HFF-Myc (cell line): ENCODE measurements at regions not wholly inside any gene's neighbourhood (a gene's known extent, or its start where the extent isn't known, plus 50 kb on each side); places are given as distances from the start of the nearest gene placed in this dataset.
"Not testable (repeated sequence)": the region's sequence is repeated elsewhere in the genome, so short reads cannot be mapped to it uniquely, and the experiment has no call there.

Experiments used
- DNase-seq: peaks from one replicate; pipeline ENCODE4 v3.0.0-alpha.2; 2011; ENCODE audit warnings: low read depth; ENCODE audit errors: extremely low read depth
- H3K4me3 ChIP-seq: replicated peaks from 2 replicates; pipeline ENCODE4 v1.5.1; 2011; ENCODE audit warnings: low read depth, mild to moderate bottlenecking, control low read depth, low read length
- CTCF ChIP-seq: IDR thresholded peaks from 2 replicates; pipeline ENCODE4 v1.5.1; 2012; ENCODE audit warnings: mild to moderate bottlenecking, low read depth, low read length, control low read depth; ENCODE audit errors: missing control alignments

DNA sequence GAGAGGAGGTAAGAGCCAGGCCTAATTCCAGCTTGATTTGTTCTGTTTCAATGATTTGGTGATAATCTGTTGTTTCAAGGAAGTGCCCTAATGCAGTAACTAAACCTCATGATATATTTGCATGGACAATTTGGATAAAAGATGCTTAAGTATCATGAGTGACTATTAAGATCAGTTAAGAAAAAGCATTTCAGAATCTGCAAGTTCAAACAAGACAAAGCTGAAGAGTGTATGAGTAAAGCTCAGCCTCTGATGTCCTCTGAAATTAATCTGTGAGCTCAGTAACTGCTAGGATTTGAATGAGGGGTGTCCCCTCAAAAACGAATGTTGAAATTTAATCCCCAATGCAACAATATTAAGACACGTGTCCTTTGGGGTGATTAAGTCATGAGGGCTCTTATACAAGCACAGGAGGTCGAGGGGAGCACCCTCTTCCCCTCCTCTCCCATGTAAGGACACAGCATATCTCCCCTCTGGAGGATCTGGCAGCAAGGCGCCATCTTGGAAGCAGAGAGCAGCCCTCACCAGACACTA is 949.2 kb downstream of the GALC start:
- DNase-seq: no peak
- no peak for TF ChIP-seq CTCF
- H3K4me3 ChIP-seq: no peak overlapping the region

DNA sequence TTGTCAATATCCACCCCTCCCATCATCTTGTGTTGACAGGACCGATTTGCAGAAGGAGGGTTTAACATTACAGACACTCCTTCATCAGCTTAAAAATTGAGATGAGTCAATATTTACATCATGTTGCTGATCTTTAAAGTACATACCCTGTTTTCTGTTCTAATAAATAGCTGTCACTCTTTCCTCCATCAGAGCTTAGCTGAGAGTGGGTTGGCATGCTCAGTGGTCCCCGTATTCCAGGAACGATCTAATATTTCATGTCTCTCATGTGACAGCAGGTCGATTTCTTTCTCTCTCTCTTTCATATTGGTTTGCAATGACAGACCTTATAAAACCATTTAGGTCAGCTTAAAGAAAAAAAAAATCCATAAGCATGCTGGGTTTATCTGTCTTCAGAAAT is 950.6 kb downstream of the GALC start:
- no peak for TF ChIP-seq CTCF
- H3K4me3 ChIP-seq: no peak overlapping the region
- DNase-seq: no peak

DNA sequence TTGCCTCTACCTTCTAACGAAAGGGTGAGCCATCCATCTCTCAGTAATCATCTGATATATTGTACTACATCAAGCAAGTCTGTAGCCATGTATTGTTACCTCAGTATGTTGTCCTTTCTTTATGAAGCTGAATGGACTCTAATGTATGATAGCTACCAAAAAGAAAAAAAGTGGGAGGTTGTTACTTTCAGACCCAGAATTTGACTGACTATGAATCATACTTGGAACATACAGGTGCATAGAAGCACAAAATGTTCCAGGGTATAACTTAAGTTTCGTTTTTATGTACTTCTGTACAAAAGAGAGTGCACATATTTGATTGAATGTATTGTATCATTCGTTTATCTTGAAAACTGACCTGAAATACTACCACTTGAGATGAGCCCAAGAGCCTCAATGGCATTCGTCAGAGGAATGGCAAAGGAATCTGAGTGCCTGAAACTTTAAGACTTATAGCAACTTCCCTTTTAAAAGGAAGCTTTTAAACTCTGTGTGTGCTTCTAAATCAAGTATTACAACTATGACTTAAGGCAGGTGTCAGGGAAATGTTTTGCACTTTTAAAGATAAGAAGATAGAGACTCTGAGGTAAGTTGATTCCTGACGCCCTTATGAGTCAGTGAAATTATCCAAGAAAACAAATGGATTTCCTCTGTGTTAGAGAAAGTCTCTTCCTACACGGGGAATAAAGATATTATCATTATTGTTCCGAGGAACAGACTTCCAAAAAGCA is 951.5 kb downstream of the GALC start:
- H3K4me3 ChIP-seq: no peak overlapping the region
- no peak for DNase-seq
- TF ChIP-seq CTCF: no peak

GRCh38 chr14:87034680-87035079 is 958.3 kb downstream of the GALC start:
- H3K4me3 ChIP-seq: no peak overlapping the region
- no peak for TF ChIP-seq CTCF
- no peak for DNase-seq

- no peak overlapping the region for H3K4me3 ChIP-seq
- TF ChIP-seq CTCF: no peak
- DNase-seq: no peak
These were observed 962.8 kb downstream of the GALC start for GRCh38 chr14:87030197-87030596.

DNA sequence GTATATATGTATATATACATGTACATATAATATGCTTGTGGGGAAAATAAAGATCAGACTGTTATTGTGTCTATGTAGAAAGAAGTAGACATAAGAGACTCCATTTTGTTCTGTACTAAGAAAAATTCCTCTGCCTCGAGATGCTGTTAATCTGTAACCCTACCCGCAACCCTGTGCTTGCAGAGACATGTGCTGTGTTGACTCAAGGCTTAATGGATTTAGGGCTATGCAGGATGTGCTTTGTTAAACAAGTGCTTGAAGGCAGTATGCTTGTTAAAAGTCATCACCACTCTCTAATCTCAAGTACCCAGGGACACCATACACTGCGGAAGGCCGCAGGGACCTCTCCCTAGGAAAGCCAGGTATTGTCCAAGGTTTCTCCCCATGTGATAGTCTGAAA is 972.9 kb downstream of the GALC start:
- DNase-seq, H3K4me3 ChIP-seq: not testable (repeated sequence)

GRCh38 chr14:87018294-87018693 is 974.7 kb downstream of the GALC start:
- no peak for DNase-seq
- no peak for TF ChIP-seq CTCF
- H3K4me3 ChIP-seq: no peak overlapping the region
